Astrocyte (in vitro differentiated cells and primary cell): ENCODE measurements at regions not wholly inside any gene's neighbourhood (a gene's known extent, or its start where the extent isn't known, plus 50 kb on each side); places are given as distances from the start of the nearest gene placed in this dataset.

Source experiments
- DNase-seq: peaks from one replicate; pipeline ENCODE4 v3.0.0-alpha.2; 2010; ENCODE audit warnings: low read depth
- FAIRE-seq: peaks from 2 replicates; lab custom pipeline; 2011; peaks lifted over from hg19 to GRCh38; lab: Jason Lieb, UNC
- H2AFZ ChIP-seq: 2 replicates; pipeline ENCODE4 v1.6.0; 2012; ENCODE audit warnings: low read depth, low read length, inconsistent platforms
- H3K27ac ChIP-seq: 2 replicates; pipeline ENCODE4 v1.5.1; 2011; ENCODE audit warnings: low read depth, low read length, inconsistent platforms
- H3K27me3 ChIP-seq: 2 replicates; pipeline ENCODE4 v1.6.0; 2011; ENCODE audit warnings: low read length, inconsistent platforms; ENCODE audit not compliant: insufficient read depth
- H3K36me3 ChIP-seq: 2 replicates; pipeline ENCODE4 v1.5.1; 2011; ENCODE audit warnings: low read length, inconsistent platforms; ENCODE audit not compliant: insufficient read depth
- H3K4me1 ChIP-seq: 2 replicates; pipeline ENCODE4 v1.5.1; 2011; ENCODE audit warnings: low read length, inconsistent platforms; ENCODE audit not compliant: insufficient read depth
- H3K4me2 ChIP-seq: 2 replicates; pipeline ENCODE4 v1.6.0; 2012; ENCODE audit warnings: low read length, inconsistent platforms
- H3K4me3 ChIP-seq: 2 replicates; pipeline ENCODE4 v1.5.1; 2011; ENCODE audit warnings: low read depth, mild to moderate bottlenecking, low read length, inconsistent platforms; ENCODE audit not compliant: insufficient read depth
- H3K79me2 ChIP-seq: 2 replicates; pipeline ENCODE4 v1.6.0; 2012; ENCODE audit warnings: mild to moderate bottlenecking, low read length, inconsistent platforms; ENCODE audit not compliant: insufficient read depth
- H3K9ac ChIP-seq: 2 replicates; pipeline ENCODE4 v1.6.0; 2012; ENCODE audit warnings: mild to moderate bottlenecking, low read length, inconsistent platforms
- H3K9me3 ChIP-seq: 2 replicates; pipeline ENCODE4 v1.5.1; 2012; ENCODE audit warnings: low read depth, mild to moderate bottlenecking, low read length, inconsistent platforms; ENCODE audit not compliant: insufficient read depth
- H4K20me1 ChIP-seq: 2 replicates; pipeline ENCODE4 v1.6.0; 2012; ENCODE audit warnings: low read length, inconsistent platforms; ENCODE audit not compliant: insufficient read depth
- H3K27ac Mint-ChIP-seq: one replicate; pipeline ENCODE4 v1.8.0; 2021; ENCODE audit warnings: mild to moderate bottlenecking, mixed read lengths; ENCODE audit not compliant: unreplicated experiment
- H3K27me3 Mint-ChIP-seq: one replicate; pipeline ENCODE4 v1.8.0; 2021; ENCODE audit warnings: low read depth, mixed read lengths; ENCODE audit not compliant: unreplicated experiment
- H3K36me3 Mint-ChIP-seq: one replicate; pipeline ENCODE4 v1.8.0; 2021; ENCODE audit warnings: low read depth, mixed read lengths; ENCODE audit not compliant: unreplicated experiment
- H3K4me1 Mint-ChIP-seq: one replicate; pipeline ENCODE4 v1.8.0; 2021; ENCODE audit warnings: low read depth, mixed read lengths; ENCODE audit not compliant: unreplicated experiment
- H3K4me3 Mint-ChIP-seq: one replicate; pipeline ENCODE4 v1.8.0; 2021; ENCODE audit warnings: mild to moderate bottlenecking, moderate library complexity, mixed read lengths; ENCODE audit not compliant: unreplicated experiment
- H3K9me3 Mint-ChIP-seq: one replicate; pipeline ENCODE4 v1.8.0; 2021; ENCODE audit warnings: mild to moderate bottlenecking, mixed read lengths; ENCODE audit not compliant: unreplicated experiment
- EZH2 ChIP-seq: IDR thresholded peaks from 2 replicates; pipeline ENCODE4 v1.6.1; 2012; ENCODE audit warnings: mild to moderate bottlenecking, low read length, inconsistent platforms; ENCODE audit not compliant: insufficient read depth
- TF ChIP-seq, protein P1 (sequence below): IDR thresholded peaks from 2 replicates; pipeline ENCODE4 v1.5.1; 2011; ENCODE audit warnings: low read depth, mild to moderate bottlenecking, inconsistent platforms, low read length, moderate library complexity; ENCODE audit not compliant: insufficient read depth

- no peak for TF ChIP-seq EZH2
- TF ChIP-seq, protein P1, sequence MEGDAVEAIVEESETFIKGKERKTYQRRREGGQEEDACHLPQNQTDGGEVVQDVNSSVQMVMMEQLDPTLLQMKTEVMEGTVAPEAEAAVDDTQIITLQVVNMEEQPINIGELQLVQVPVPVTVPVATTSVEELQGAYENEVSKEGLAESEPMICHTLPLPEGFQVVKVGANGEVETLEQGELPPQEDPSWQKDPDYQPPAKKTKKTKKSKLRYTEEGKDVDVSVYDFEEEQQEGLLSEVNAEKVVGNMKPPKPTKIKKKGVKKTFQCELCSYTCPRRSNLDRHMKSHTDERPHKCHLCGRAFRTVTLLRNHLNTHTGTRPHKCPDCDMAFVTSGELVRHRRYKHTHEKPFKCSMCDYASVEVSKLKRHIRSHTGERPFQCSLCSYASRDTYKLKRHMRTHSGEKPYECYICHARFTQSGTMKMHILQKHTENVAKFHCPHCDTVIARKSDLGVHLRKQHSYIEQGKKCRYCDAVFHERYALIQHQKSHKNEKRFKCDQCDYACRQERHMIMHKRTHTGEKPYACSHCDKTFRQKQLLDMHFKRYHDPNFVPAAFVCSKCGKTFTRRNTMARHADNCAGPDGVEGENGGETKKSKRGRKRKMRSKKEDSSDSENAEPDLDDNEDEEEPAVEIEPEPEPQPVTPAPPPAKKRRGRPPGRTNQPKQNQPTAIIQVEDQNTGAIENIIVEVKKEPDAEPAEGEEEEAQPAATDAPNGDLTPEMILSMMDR, result no peak
- no peak overlapping the region for H3K27ac ChIP-seq
- no peaks in the 10 kb centered on the region for H3K4me1 ChIP-seq
- no peaks in the 10 kb centered on the region for H3K36me3 ChIP-seq
- Mint-ChIP-seq H3K4me1 (no peaks in the 10 kb centered on the region), H3K36me3 (no peaks in the 10 kb centered on the region), H3K27ac (no peak overlapping the region), H3K4me3 (no peak overlapping the region), H3K27me3 (no peaks in the 10 kb centered on the region), H3K9me3 (no peaks in the 10 kb centered on the region)
- no peaks in the 10 kb centered on the region for H3K9me3 ChIP-seq
- no peak overlapping the region for H3K4me2 ChIP-seq
- H3K79me2 ChIP-seq, result no peaks in the 10 kb centered on the region
- H3K9ac ChIP-seq, result no peak overlapping the region
- H2AFZ ChIP-seq, result no peak overlapping the region
- H3K27me3 ChIP-seq, result no peaks in the 10 kb centered on the region
- DNase-seq (no peak), FAIRE-seq (no peak)
- H4K20me1 ChIP-seq, result no peaks in the 10 kb centered on the region
- H3K4me3 ChIP-seq, result no peak overlapping the region
These were observed 384.5 kb downstream of the GPAT3 start for GRCh38 chr4:83920375-83920774.

DNA sequence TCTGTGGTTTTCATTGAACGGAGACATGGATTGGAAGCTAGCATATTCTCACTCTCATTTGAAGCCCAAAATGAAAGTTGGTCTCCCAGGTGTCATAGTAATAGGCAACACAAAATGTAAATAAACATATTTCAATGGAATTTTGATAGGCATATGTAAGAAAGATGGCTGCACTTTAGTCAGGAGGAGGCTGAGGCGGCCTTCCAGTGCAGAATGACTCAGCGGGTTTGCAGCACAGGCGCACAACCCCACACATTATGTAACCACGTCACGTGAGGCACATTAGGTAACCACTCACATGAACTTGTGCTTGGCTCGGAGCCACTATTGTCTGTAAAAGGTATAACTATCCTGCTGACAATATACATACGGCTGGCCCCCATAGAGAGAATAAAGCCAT, 381.7 kb downstream of the GPAT3 start:
- no peaks in the 10 kb centered on the region for H3K4me1 ChIP-seq
- Mint-ChIP-seq H3K36me3 (no peaks in the 10 kb centered on the region), H3K27me3 (no peaks in the 10 kb centered on the region), H3K4me1 (no peaks in the 10 kb centered on the region), H3K9me3 (no peaks in the 10 kb centered on the region), H3K4me3 (no peak overlapping the region), H3K27ac (no peak overlapping the region)
- no peaks in the 10 kb centered on the region for H3K36me3 ChIP-seq
- no peak overlapping the region for H3K27ac ChIP-seq
- H2AFZ ChIP-seq, result no peak overlapping the region
- TF ChIP-seq, protein P1, result no peak
- TF ChIP-seq EZH2, result no peak
- no peak overlapping the region for H3K9ac ChIP-seq
- H3K79me2 ChIP-seq, result no peaks in the 10 kb centered on the region
- DNase-seq (no peak), FAIRE-seq (no peak)
- H3K4me2 ChIP-seq, result no peak overlapping the region
- H4K20me1 ChIP-seq, result no peaks in the 10 kb centered on the region
- no peak overlapping the region for H3K4me3 ChIP-seq
- H3K27me3 ChIP-seq, result no peaks in the 10 kb centered on the region
- no peaks in the 10 kb centered on the region for H3K9me3 ChIP-seq

- no peak overlapping the region for H3K27ac Mint-ChIP-seq
- peaks cover 4% of the 10 kb centered on the region for H3K27me3 Mint-ChIP-seq
These were observed 374.8 kb downstream of the GPAT3 start for GRCh38 chr4:83910693-83911092.

More at GRCh38 chr4:83910693-83911092, 374.8 kb downstream of the GPAT3 start:
- no peaks in the 10 kb centered on the region for H3K36me3 ChIP-seq
- no peak overlapping the region for H2AFZ ChIP-seq
- no peak overlapping the region for H3K27ac ChIP-seq
- H3K9ac ChIP-seq, result no peak overlapping the region
- DNase-seq, result no peak
- FAIRE-seq, result no peak
- H4K20me1 ChIP-seq, result no peaks in the 10 kb centered on the region
- H3K27me3 ChIP-seq, result no peaks in the 10 kb centered on the region
- no peaks in the 10 kb centered on the region for H3K9me3 ChIP-seq
- H3K4me1 ChIP-seq, result no peaks in the 10 kb centered on the region
- TF ChIP-seq, protein P1, result no peak
- TF ChIP-seq EZH2, result no peak
- H3K79me2 ChIP-seq, result no peaks in the 10 kb centered on the region
- Mint-ChIP-seq H3K9me3 (no peaks in the 10 kb centered on the region), H3K4me1 (no peaks in the 10 kb centered on the region), H3K4me3 (no peak overlapping the region), H3K36me3 (no peaks in the 10 kb centered on the region)
- no peak overlapping the region for H3K4me2 ChIP-seq
- no peak overlapping the region for H3K4me3 ChIP-seq
